Middle frontal gyrus (tissue), 1 donor: ENCODE measurements at regions not wholly inside any gene's neighbourhood (a gene's known extent, or its start where the extent isn't known, plus 50 kb on each side); places are given as distances from the start of the nearest gene placed in this dataset.

Source experiments
- DNase-seq: peaks from one replicate; pipeline ENCODE4 v3.0.0-alpha.2; 2015; ENCODE audit warnings: low spot score; ENCODE audit errors: extremely low spot score

DNA sequence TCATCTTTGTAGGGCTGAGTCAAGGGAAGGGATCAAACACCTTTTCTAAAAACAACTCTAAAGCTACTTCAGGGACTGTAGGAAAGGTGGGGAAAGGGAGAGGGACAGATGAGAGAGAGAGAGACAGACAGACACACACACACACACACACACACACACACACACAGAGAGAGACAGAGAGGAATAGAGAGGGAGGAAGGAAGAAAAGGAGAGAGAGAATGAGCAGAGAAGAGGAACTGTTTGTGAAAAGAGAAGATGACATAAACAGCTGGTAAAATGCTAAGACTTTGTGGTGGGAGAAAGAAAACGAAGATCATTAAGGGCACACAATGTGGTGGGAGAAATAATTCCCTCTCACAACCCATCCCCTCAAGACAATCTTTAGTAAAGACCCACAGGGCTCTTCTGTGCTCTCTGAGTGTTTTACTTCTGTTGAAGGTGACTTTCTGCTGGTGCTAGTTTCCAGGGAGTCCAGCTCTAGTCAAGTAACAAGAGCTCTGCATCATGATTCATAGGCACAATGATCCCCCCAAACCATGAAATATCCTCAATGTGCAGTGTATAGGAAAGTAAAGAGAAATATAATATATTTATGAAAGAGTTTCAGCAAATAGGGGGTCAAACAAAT lies 77.2 kb upstream of the STK17B start:
- no peak for DNase-seq

DNA sequence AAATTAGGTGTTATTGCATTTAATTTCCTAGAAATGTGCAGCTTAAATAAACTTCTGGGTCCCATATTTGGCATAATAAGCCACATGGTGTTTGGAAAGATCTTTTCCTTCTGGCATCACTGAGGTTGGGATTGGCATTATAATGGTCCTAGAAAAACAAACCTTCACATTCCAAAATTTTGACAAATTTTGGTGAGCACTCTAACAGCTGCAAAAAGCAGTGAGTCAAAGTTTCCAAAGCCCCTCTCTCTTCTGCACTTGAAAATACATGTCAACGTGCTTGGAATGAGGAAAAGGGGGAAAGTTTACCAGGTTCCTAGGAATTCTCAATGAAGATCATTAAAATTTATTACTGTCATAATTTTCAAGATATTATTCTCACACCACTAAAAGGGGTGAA lies 77.8 kb upstream of the STK17B start:
- DNase-seq = no peak

DNA sequence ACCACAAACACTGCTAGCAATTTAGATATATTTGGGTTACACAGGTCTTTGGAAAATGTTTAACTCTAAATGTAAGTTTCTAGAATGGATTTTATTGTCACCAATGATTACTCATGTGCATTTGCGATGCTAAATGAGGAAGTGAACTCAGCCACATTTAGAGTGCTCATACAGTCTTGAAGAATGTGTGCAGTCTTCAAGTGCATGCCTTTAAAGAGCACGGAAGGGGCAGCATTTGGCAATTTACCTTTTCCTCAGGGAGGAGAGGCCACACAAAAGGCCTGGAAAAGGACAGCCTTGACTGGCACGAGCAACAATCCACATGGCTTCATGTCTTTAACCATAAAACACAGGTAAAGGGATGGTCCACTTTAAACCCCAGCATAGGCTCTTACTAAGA lies 78.5 kb upstream of the STK17B start:
- no peak for DNase-seq

DNA sequence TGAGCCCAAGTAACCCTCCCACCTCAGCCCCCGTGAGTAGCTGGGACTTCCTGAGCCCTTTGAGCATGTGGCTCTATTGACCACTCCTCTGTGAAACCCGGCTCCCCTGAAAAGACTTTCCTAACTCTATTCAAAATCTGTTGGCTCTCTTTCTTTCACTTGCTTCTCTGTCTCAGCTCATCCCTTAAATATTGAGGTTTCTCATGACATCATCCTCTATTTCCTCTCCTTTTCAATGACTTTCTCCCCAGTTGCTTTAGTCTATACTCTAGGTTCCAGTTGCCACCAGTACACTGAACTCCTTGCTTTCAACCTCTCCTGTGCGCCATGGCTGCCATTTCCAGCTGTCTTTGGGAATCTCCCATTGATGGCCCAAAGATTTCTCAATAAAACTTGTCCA lies 79.8 kb upstream of the STK17B start:
- DNase-seq = no peak

DNA sequence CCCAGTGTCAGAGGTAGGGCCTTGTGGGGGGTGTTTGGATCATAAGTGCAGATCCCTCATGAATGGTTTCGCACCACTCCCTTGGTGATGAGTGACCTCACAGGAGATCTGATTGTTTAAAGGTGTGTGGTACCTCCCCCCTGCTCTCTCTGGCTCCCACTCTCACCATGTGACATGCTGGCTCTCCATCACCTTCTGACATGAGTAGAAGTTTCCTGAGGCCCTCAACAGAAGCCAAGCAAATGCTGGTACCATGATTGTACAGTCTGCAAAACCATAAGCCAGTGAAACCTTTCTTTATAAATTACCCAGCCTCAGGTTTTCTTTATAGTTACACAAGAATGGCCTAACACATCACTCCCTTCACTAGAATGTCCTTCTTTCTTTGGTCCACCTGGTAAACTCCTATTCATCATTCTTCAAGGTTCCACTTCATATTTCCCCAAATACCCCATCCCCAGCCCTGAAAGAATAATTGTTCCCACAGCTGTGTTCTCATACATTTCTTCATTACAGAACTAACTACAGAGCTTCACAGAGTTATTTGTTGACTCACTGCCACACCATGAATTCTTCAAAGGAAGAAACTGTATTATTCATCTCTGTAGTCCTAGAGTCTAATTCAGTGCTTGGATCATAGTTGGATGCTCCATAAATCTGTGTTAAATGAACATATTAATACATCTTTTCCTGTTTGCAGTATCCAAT lies 81.2 kb upstream of the STK17B start:
- no peak for DNase-seq

DNA sequence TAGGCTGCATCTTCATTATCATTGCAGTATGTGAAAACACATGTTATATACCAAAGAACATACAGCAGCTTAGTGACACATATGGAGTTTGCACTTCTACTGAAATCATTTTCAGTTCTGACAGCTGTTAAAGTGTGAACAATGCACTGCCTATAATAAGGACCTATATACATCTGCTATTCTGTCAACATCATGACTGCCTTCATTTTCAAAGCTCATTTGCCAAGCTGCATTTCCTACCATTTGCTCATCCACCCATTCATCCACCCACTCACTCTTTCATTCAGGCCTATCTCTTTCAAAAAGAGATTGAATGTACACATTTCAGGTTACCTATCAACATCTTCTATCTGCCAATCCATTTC lies 81.7 kb upstream of the STK17B start:
- no peak for DNase-seq

DNA sequence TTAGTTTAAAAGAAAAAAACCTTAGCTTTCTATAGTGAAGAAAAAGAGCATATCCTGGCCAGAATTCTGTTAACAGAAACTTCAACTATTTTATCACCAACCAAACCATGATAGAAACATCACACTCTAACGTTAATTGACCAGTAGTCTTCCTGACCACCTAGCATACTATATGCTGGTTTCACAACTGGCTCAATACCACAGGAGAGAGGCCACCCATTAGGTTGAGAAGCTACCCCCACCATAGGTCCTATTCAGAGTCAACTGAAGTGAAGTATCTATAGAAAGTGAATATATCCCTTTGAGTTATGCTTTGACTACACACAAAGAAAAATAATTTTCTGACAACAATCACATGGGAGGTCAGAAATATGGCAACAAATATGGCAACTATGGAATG lies 85.2 kb upstream of the STK17B start:
- DNase-seq = no peak

DNA sequence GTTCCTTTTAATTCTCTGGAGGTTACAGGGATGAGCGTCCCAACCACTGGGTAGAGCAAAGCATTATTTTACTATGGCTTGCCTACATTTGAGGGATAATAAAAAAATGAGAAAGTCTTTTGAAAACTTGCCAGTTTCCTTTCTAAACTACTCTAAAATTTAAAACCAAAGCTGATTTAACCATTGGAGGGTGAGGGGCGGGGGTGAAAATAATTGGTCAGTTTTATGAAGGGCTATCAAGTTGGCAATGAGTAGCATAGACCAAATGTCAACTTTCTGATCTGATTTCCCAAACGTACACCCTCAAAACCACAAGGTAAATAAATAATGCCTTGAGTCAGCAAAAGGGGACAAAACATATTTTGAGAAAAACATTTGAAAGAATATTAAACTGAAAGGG lies 85.7 kb upstream of the STK17B start:
- no peak for DNase-seq

DNA sequence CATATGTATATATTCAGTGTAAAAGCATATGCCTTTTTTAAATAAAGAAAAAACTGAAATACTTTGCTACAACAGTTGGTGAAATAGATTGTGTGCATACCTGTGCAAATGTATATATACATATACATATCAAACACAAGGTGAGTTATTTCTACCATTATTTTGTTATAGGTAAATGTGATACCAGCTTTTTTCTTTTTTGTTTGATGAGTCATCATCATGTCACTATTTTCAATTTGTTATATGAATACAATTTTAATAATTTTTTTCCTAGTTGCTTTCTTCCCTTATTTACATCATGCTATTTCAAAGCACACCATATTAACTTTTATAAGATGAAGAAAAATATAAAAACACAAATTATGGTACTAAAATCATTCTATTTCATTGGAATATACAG lies 87.0 kb upstream of the STK17B start:
- no peak for DNase-seq

DNA sequence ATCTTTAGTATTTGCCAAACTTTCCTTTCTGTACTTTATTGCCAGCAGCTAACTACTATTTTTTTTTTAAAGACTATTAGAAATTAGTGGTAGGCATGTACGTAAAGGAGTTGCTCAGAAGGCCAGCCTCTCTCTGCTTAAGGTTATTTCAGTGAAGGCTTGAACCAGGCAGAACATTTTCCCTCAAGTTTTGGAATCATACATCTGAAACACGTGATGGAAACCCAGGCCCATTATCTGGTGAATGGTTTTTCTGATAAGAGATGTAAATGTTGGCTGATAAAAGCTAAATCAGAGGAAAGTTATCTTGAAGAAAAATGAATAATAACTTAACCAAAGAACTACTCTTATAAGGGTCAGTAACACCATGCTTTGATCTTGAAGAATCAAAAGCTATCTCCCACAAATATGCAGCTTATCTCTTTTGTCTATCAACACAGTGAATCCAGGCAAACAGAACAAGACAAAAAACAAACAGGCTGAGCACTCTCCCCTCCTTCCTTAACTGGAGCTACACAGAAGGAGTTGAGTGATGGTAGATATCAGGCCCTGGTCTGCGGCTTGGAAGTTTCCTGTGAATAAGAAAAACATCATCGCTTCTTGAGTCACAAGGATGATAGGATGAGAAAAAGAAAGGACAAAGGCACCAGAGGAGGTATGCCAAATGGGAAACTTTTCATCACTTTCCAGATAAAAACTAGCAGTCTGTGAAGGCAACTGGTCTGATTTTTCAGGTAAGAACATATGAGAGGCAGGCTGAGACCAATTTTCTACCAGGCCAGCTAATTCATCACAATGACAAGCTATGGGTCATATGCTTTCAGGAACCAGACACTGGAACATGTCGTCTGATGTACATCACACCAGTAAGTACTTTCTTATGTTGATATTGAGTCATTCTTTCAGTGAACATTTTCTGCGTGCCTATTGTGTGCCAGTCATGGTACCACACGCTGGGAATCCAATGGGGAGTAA lies 88.4 kb upstream of the STK17B start:
- DNase-seq = no peak

DNA sequence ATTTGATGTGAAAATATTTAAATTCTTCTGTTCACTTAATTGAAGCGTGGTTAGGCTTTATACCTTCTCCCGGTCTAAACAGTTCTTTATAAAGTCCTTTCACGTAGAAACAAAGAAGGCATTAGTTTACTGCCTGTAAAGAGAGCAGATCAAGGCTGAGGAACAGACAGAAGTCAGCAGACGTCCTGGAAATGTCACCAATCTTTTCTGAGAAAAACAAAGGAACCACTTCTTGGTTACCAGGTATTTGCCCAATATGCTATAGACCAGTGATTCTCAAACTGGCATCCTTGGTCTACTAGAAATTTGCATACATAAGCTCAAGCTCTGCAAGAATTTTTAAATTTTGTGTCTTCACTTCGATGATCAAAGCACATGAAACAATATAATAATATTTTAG lies 89.2 kb upstream of the STK17B start:
- no peak for DNase-seq

DNA sequence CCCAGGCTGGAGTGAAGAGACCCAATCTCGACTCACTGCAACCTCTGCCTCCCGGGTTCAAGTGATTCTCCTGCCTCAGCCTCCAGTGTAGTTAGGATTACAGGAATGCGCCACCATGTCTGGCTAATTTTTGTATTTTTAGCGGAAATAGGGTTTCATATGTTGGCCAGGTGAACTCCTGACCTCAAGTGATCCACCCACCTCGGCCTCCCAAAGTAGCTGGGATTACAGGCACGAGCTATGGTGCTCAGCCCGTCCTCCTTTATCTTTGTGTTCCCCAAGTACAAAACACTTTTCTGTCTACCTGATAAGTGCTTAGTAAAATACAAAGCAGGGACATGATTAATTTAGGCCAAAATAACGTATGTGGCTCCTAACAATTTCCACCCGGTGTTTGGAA lies 91.2 kb upstream of the STK17B start:
- no peak for DNase-seq

DNA sequence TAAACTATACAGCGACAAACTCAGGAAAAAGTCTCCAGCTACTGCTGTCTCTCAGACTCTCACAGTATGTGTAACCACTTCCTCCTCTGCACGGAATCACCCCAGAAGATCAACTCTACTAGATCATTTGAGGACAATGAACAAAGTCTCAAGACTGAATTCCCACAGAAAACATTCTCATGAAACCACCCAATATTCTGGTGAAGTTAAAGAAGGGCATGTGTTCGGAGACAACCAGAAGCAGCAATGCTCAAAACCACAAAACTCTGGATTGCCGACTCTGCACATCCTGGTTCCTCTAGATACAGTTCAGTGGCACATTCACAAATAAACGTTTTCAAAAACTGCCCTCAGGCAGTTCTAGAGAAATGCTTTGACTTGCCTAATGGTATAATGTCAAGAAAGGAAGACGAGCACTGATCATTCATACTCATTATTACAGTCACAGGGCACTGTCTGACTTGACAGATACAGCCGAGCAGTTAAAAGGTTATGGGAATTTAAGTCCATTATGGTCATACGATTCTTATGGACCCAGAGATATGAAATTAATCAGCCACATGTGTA lies 91.9 kb upstream of the STK17B start:
- DNase-seq = no peak

DNA sequence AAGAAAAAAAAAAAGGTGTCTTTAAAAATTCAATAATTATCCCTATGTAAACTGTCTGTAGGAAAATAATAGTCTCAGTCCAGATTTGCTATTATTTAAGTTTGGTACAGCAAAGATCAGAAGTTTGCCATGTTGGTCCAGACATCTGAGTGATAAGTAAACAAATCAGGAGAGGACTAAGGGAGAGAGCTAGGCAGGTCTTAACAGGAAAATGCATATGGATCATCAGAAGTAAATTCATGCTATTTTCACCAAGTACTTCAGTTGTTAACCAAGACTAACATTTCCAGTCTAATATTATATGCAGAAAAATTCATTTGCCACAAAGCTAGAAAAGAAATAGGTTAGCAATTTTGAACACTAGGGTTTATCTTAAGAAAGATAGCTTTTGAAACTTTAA lies 95.0 kb upstream of the STK17B start:
- DNase-seq = no peak

DNA sequence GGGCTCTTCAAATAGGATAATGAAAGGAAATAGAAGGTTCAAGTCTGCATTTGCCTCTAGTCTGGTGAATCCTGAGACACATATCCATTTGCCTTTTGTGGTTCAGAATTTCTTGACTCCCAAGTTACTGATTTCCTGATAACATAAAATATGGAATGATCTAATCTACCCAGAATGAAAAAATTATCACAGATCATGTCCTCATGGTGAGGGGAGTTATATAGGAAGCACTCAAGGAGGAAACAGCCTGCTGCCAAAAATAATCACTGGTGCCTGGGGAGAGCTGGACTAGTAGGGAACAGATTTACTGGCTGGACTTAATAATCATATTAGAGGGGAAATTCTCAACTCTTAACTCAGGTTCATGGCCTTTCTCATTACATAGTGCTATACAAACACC lies 95.5 kb upstream of the STK17B start:
- no peak for DNase-seq

DNA sequence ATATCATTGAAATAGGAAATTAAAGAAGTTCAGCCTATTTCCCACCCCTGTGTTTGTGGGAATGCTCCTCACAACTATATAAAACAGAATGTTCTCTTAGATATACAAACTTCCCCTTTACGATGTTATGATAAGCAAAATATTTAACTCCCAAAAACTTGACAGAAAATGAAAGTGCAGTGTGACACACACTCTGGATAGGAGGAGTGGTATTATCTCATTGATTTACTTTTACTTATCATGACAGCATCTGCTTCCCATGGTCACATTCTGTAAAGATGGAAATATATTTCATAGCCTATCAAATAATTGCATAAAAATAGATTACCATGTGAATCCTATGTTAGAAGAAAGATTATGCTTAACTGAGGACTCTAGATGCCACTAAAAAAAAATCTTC lies 96.6 kb upstream of the STK17B start:
- DNase-seq = no peak

DNA sequence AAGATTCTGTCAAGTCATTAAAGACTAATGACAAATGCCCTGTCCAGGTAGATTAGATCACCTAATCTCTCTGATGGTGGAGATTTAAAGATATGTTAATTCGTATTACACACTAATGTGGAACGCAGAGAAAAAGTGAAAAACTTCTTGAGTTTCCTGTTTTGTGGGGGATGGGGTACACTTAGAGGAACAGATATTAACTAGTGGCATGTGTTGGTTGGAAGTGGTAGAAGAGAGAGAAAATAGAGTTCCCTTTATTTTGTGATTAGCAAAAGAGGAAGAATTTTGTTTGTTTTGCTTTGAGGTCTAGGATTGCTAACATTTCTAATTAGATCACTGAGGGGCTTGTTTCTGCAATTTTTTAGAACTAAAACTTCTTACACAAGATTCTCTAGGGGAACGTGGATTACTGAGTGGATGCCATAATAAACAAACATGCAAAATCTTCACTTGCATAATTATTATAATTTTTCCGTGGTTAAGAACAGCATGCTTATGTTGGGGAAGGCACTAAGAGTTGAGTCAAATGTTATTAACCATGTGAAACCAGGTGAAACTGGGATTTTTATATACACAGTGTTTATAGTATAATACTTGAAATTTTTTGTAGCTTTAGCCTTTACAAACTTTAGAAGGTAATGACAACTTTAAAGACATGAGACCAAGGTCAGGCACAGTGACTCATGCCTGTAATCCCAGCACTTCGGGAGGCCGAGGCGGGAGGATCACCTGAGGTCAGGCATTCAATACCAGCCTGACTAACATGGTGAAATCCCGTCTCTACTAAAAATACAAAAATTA lies 97.4 kb upstream of the STK17B start:
- DNase-seq = no peak

DNA sequence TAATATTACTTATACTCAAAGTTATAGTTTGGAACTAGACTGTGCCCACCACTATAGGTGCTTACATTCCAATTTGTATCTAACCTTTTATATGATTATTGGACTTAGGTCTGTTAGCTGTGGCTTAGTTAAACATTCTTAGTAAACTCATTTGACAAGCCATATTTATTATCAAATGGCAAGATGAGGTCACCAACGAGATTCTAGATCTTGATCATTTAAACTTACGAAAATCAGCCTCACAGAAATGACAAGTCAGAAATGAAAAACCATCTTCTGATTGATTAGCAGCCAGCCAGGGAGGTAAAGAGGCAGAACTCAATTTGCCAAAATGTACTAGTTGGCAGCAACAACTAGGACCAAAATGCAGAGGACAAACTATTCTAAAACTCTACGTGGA lies 100.4 kb upstream of the STK17B start:
- no peak for DNase-seq

DNA sequence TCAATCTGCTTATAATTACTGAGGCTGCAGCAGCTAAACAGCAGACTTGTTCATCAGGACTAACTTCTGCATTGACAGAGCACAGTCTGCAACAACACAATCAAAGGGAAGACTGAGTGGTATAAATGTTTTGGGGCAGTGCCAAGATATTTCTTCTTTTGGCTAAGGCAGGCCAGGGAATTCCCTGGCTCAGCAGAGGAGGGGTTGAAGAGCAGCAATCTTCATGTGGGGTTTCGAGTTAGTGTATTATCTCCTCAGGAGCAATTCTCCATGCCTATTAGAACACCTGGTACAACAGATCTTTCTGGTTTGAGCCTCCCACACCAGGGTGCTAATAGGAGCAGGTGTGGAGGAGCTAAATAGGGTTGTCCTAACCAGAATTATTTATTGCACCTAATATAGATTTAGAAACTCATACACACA lies 103.0 kb upstream of the STK17B start:
- no peak for DNase-seq

DNA sequence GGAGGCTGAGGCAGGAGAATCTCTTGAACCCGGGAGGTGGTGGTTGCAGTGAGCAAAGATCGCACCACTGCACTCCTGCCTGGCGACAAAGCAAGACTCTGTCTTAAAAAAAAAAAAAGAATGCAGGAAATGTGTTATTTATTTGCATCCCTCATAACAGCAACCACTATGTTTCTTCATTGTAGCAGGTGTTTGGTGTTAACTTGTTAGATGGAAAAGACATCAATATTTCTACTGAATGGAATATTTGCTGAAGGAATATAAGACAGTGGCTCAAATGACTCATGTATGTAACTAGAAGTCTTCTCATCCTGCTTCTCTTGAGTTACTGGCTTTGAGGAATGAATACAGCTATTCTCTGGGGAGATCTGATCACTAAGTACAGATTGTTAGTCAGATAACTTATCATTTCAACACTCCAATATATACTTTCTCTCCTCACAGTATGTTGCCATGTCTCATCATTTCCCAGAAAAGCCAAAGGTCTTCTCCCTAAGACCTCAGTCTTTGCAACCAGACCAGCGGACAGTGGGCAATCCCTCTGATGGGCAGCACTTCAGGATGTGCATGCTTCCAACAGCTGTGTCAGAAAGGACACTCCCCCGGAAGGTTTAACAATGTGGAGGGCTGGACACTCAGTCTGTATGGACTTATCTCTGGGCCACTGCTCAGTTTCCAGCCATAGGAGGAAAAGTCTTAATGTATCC lies 104.4 kb upstream of the STK17B start:
- DNase-seq = no peak

DNA sequence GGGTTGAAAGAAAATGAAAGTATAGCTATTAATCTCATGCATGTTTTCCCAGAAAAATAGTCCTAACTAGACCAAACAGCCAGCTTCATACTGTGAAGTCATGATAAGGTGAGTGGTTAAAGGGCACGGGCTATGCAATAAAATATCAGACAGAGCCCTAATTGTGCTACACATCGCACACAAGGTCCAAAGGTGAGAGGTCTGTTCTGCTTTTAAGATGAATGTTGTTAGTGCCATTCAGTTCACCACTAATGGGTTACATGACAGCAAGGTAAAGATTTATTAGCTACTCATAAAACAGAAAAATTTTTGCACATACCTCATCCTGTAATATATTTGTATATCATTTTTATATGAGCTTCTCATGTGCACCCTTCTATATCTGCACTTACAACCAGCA lies 105.0 kb upstream of the STK17B start:
- no peak for DNase-seq
